COR-L47 (cell line): ENCODE measurements at regions not wholly inside any gene's neighbourhood (a gene's known extent, or its start where the extent isn't known, plus 50 kb on each side); places are given as distances from the start of the nearest gene placed in this dataset.
"Not testable (repeated sequence)": the region's sequence is repeated elsewhere in the genome, so short reads cannot be mapped to it uniquely, and the experiment has no call there.

Experiments used
- DNase-seq: peaks from one replicate; lab custom pipeline; 2025; lab: John Stamatoyannopoulos, UW

GRCh38 chr4:188377816-188378215 lies 238.6 kb downstream of the TRIML1 start:
- DNase-seq: no peak

DNA sequence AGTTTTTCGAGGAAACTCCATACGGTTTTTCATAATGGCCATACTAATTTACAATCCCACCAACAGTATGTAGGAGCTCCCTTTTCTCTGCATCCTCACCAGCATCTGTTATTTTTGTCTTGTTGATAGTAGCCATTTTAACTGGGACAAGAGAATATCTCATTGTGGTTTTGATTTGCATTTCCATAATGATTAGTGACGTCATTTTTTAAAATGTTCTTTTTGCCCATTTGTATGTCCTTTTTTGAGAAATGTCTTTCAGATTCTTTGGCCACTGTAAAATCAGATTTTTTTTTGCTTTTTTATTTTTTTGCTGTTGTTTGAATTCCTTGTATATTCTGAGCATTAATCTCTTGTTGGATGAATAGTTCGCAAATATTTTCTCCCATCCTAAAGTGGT lies 243.9 kb downstream of the TRIML1 start:
- no peak for DNase-seq

GRCh38 chr4:188387179-188387791 lies 248.0 kb downstream of the TRIML1 start:
- no peak for DNase-seq

DNA sequence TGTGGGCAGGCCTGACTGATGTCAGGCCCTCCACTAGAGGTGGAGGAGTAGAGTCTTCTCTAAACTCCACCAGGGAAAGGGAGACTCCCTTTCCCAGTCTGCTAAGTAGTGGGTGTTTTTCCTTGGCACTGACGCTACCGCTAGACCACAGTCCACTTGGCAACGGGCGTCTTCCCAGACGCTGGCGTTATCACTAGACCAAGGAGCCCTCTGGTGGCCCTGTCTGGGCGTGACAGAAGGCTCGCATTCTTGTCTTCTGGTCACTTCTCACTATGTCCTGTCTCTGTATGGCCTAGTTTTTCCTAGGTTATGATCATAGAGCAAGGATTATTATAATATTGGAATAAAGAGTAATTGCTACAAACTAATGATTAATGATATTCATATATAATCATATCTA lies 252.1 kb downstream of the TRIML1 start:
- not testable (repeated sequence) for DNase-seq

DNA sequence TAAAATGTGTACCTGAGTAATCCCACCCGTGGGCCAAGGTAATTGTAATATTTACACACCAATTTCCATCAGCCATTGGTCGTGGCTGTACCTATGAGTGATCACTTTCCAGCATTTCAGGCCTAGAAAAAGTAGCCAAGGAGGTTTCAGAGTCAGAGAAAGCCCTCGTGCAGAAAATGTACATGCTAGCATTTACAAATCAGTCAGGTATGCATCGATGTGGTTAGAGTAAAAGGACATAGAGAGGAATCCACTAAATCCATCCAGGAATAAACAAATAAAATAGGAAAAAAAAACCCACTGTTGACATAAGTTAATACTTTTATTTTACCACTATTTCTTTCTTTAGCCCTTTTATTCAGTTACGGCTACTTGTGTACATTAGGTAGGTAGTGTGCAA lies 256.8 kb downstream of the TRIML1 start:
- DNase-seq: no peak

DNA sequence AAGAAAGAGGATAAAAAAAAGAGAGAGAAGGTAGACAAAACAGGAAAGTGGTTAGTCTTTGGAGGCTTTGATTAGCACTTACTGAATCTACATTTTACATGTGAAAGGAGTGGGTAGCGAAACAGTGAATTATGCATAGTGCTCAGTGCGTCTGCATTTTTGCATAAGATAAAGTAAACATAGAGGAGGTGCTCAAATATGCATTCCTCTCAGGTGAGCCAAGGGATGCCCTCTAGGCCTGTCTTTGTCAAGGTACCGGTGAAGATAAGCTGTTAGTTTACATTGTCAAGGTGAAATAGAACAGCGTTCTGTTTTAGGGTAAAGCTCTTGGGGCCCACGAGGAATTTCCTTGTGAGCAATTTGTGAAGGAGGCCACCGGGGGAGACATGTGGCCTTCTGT lies 260.6 kb downstream of the TRIML1 start:
- no peak for DNase-seq

- DNase-seq: no peak
Observed at GRCh38 chr4:188400451-188400850, 261.2 kb downstream of the TRIML1 start.

DNA sequence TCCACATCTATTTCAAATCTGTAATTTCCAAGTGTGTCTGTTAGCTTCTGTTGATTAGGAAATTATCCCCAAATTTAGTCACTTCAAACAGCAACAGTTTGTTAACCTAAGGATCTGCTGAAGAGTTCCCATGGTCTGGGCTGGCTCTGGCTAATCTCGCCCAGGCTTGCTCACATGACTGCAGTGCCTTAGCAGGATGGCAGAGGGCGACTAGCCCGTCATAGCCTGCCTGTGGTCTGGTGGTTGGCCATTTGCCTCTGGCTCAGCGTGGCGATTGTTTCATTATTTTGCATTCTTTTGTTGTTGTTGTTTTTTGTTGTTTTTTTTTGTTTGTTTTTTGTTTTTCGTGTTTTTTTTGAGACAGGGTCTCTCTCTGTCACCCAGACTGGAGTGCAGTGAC lies 264.0 kb downstream of the TRIML1 start:
- no peak for DNase-seq

DNA sequence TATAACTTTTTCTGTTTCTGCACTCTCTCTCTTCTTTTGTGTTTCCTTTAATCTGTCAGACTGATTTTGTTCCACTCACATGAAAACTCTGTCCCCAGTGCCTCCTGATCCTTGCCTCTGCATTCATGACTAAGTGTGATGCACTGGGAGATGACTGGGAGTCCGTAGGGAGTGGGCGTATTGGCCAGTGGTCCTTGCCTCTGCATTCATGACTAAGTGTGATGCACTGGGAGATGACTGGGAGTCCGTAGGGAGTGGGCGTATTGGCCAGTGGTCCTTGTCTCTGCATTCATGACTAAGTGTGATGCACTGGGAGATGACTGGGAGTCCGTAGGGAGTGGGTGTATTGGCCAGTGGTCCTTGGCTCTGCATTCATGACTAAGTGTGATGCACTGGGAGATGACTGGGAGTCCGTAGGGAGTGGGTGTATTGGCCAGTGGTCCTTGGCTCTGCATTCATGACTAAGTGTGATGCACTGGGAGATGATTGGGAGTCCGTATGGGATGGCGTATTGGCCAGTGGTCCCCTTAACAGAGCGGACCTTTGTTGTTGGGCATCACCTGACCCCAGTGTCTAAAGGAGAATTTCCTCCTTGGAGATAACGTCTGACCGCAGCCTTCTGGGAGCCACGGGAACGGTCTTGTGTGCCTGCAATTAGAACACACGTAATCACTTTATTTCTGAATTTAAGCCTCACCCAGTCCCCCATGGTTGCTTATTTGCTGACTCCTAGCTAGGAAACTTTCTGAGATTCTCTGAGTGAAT lies 266.0 kb downstream of the TRIML1 start:
- DNase-seq: not testable (repeated sequence)

DNA sequence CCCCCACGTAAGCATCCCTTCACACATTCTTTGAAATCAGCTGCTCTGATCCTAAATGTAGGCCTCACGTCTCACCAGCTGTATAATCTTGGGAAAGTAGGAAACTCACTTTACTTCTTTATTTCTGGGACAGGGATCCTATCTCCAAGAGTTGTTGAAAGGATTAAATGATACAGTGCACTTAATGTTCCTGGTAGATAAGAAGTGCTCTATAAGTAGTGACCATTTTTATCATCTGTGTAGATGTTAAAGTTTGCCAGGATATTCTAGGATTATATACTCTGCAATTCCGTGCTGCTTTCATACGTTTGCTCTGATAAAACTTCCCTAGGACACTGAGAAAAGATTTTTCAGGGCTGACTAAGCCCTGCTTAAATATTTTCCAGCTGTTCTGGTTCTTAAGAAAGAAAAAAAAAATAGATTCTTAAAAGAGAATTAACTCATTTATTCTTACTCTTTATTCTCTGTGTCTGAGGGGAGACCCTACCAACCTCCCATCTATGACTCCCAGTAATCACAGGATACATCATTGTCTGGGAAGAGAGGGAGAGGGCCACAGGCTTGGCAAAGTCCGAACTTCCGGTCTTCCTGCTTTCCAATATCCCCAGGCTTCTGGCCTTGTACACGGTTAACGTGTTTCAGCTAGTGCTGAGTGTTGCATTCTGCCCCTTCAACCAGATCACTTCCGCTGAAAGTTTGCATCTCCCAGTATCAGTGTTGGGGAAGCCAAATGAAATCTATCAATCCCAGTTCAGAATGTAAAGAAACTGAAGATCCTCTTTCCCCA lies 269.2 kb downstream of the TRIML1 start:
- no peak for DNase-seq

GRCh38 chr4:188409851-188410250 lies 270.6 kb downstream of the TRIML1 start:
- no peak for DNase-seq

DNA sequence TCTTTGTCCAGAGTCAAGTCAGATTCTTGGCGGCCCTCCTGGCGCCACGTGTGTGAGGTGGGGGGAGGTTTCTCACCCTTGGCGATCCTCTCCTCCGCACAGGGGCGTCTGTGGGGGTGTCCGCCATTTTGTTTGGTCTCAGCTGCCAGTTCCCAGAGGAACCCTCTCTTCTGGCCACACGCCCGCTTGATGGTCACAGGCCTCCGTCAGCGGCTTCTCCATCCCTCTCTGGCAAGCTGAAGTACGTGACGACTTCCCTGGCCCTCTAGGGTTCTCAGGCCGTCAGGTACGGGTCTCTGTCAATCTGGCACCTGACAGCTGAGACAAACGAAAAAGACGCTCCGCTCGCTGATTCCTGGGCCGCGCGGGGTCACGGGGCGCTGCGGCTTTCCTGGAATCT lies 272.6 kb downstream of the TRIML1 start:
- no peak for DNase-seq

DNA sequence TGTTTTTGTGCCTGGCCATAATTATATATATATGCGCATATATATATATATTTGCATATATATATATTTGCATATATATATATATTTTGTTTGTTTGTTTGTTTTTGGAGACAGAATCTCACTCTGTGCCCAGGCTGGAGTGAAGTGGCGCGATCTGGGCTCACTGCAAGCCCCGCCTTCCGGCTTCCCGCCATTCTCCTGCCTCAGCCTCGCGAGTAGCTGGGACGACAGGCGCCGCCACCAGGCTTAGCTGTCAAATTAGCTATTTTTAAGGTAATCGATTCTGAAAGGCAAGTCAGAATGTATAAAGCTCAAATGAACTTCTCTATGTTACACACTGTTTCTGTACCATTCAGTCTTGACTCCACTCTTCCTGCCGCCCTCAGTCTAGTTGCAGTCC lies 273.3 kb downstream of the TRIML1 start:
- no peak for DNase-seq

GRCh38 chr4:188414441-188414840 lies 275.2 kb downstream of the TRIML1 start:
- DNase-seq: no peak

DNA sequence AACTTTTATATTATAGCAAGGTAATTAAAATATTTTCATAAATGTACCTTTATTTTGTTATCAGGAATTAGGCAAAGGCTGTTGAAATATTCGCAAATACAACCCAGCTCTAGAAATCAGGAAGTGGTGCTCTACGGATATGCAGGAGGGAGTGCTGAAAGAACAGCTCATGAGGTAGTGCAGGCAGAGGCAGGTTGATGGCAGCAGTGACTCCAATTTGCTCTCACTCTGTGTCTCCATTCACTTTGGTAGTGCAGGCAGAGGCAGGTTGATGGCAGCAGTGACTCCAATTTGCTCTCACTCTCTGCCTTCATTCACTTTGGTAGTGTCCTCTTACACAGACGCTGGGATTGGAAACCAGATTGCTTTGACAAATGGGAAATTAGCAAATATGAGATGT lies 277.9 kb downstream of the TRIML1 start:
- DNase-seq: peak; percentile 33

GRCh38 chr4:188423039-188423438 lies 283.8 kb downstream of the TRIML1 start:
- DNase-seq: no peak

- DNase-seq: peak; percentile 65
Observed at GRCh38 chr4:188428935-188429334, 289.7 kb downstream of the TRIML1 start.

DNA sequence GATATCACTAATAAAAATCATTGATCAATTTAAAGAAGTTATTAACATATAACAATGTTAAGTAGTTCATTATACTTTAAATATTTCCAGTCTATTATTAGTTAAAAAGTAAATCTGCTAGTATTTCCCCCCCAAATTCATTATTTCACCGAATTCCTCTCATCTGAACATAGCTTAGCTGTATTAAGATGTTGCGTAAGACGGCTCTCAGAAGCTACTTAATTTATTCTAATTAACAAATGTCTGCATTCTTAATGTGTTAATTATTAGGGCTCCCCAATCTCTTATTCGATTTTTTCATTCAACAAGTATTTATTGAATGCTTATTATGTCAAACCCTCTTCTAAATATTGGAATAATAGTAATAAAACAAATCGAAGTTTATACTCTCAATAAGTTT lies 290.7 kb downstream of the TRIML1 start:
- DNase-seq: no peak

DNA sequence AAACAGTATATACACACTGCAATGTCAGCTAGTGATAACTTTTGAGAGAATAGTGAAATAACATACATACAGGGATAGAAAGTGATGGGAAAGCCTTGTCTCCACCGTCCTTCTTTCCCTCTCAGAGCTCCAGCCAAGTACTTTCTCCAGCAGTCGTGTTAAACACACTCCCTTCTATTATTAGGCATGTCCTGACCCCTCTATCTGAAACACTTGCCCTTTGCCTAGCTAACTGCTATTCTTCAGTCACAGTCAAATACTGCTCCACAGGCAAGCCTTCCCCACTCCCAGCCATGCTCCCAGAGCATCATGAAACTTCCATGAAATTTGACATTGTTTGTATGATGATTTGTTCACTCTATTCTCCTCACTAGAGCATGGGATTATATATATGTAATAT lies 291.1 kb downstream of the TRIML1 start:
- no peak for DNase-seq

DNA sequence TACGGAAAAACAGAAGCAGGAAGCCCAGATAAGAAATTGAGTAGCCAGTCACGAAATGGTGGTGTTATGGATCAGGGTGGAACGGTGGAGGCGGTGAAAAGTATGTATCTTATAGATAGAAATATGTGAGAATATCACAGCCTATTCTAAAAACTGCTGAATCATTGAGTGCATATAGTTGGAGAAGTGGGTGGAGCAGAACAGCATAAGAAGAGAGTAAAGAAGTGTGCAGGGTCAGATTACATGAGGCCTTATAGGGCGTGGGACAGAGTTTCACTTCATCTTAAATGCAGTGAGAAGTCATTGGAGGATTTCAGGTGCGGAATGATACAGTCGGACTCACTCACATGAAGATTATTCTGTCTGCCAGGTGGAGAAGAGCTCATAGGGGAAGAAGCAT lies 293.1 kb downstream of the TRIML1 start:
- DNase-seq: no peak

DNA sequence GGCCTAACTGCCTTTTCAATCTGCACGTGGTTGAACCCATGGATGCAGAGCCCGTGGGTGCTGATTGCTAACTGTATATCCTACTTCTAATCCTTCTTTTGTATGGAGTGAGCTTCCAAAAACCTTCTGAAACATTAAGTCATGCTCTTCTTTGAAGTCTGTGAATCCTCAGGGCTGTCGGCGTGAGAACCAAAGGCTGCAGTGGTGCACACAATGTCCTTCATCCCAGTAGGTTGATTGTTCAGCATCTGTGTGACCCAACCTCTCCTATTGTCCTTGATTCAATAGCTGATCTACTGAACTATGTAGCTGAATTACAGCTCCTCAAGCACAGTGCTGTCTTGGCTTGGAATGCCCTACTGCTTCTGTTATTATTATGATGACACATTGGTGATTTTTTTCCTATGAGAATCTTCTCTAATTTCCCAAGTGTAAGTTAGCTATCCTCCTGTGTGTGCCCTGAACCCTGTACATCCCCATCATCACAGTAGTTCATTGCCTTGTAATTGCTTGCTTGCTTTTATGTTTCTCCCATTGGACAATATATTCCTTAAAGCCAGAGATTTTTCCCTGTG lies 294.6 kb downstream of the TRIML1 start:
- no peak for DNase-seq

DNA sequence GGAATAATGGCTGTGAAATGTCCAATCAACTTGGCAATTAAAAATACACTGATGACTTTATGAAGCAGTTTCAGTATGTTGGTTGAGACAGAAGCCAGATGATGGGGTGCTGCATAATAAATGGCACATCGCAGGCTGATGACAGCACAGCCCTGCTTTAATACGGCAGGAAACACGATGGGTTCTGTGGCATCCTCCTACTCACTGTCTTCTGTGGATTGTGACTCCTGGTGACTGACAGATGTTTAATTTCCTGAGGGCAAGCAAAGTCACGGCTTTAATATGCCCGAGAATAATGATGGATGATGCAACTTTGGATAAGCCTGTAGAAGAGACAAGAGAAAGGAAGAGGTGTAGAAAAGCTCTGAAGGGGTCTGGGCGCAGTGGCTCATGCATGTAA lies 295.4 kb downstream of the TRIML1 start:
- DNase-seq: no peak

DNA sequence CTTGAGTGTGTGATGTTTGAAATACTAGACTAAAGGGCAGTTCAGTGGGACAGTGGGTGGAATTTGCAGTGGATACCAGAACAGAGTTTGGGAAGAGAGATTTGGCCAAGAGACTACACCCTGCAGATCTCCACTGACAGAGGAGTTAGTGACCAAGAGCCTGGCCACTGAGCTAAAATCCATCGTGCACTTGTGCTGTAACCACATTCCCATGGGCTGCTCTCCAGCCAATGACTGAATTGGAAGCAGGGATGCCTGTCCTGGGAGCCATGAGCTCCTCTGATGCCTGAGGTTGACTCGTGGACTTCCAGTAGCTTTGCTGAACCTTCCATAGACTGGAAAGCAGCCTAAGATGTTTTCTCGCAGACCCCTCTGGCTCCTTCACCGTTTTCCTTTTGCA lies 296.1 kb downstream of the TRIML1 start:
- no peak for DNase-seq
